Neural progenitor cell (in vitro differentiated cells): ENCODE measurements at regions not wholly inside any gene's neighbourhood (a gene's known extent, or its start where the extent isn't known, plus 50 kb on each side); places are given as distances from the start of the nearest gene placed in this dataset.

Experiments used
- DNase-seq: peaks from one replicate; pipeline ENCODE4 v3.0.0-alpha.2; 2016; ENCODE audit warnings: low spot score
- H2AFZ ChIP-seq: fragments of 200-600 bp; sonication (generic); replicated peaks from 2 replicates; pipeline ENCODE4 v1.6.1; 2016; ENCODE audit warnings: antibody characterized with exemption
- H3F3A ChIP-seq: fragments of 200-600 bp; sonication (generic); 2 replicates; pipeline ENCODE4 v1.6.1; 2016; ENCODE audit warnings: antibody characterized with exemption, low read depth
- H3K27ac ChIP-seq: fragments of 200-600 bp; sonication (generic); 2 replicates; pipeline ENCODE4 v1.5.1; 2016; ENCODE audit warnings: mild to moderate bottlenecking
- H3K27me3 ChIP-seq: fragments of 200-600 bp; sonication (generic); 2 replicates; pipeline ENCODE4 v1.6.1; 2016; ENCODE audit warnings: mild to moderate bottlenecking, moderate library complexity
- H3K36me3 ChIP-seq: fragments of 200-600 bp; sonication (generic); 2 replicates; pipeline ENCODE4 v1.5.1; 2016
- H3K4me1 ChIP-seq: fragments of 200-600 bp; sonication (generic); 2 replicates; pipeline ENCODE4 v1.6.1; 2016; ENCODE audit warnings: mixed run types
- H3K4me2 ChIP-seq: fragments of 200-600 bp; sonication (generic); 2 replicates; pipeline ENCODE4 v1.6.1; 2016
- H3K4me3 ChIP-seq: fragments of 200-600 bp; sonication (generic); 2 replicates; pipeline ENCODE4 v1.5.1; 2016
- H3K79me2 ChIP-seq: fragments of 200-600 bp; sonication (generic); 2 replicates; pipeline ENCODE4 v1.6.1; 2016; ENCODE audit warnings: low read depth
- H3K9ac ChIP-seq: fragments of 200-600 bp; sonication (generic); 2 replicates; pipeline ENCODE4 v1.6.1; 2016
- H3K9me3 ChIP-seq: fragments of 200-600 bp; sonication (generic); 2 replicates; pipeline ENCODE4 v1.5.1; 2016; ENCODE audit warnings: low read depth
- H4K20me1 ChIP-seq: fragments of 200-600 bp; sonication (generic); 2 replicates; pipeline ENCODE4 v1.6.1; 2016; ENCODE audit warnings: low read depth
- H3K27ac Mint-ChIP-seq: 3 replicates; pipeline ENCODE4 v1.8.0; 2021; ENCODE audit warnings: mixed read lengths
- H3K27me3 Mint-ChIP-seq: 2 replicates; pipeline ENCODE4 v1.8.0; 2022; ENCODE audit warnings: low read depth, mild to moderate bottlenecking, inconsistent platforms, moderate library complexity, mixed read lengths; ENCODE audit not compliant: insufficient read depth
- H3K36me3 Mint-ChIP-seq: 3 replicates; pipeline ENCODE4 v1.8.0; 2021; ENCODE audit warnings: mixed read lengths
- H3K4me1 Mint-ChIP-seq: 3 replicates; pipeline ENCODE4 v1.8.0; 2021; ENCODE audit warnings: mixed read lengths
- H3K4me3 Mint-ChIP-seq: 3 replicates; pipeline ENCODE4 v1.8.0; 2021; ENCODE audit warnings: mild to moderate bottlenecking, moderate library complexity, mixed read lengths
- H3K9me3 Mint-ChIP-seq: 3 replicates; pipeline ENCODE4 v1.8.0; 2020; ENCODE audit warnings: mixed read lengths
- EZH2 ChIP-seq: fragments of 200-600 bp; sonication (generic); IDR thresholded peaks from 2 replicates; pipeline ENCODE4 v1.6.1; 2017; ENCODE audit warnings: antibody characterized with exemption, mild to moderate bottlenecking, moderate library complexity
- EZH2phosphoT487 ChIP-seq: fragments of 200-600 bp; sonication (generic); IDR thresholded peaks from 2 replicates; pipeline ENCODE4 v1.6.1; 2017; ENCODE audit warnings: antibody characterized with exemption
- TF ChIP-seq, protein P1 (sequence below): fragments of 200-600 bp; sonication (generic); IDR thresholded peaks from 2 replicates; pipeline ENCODE4 v1.5.1; 2017; ENCODE audit warnings: antibody characterized with exemption, mild to moderate bottlenecking

DNA sequence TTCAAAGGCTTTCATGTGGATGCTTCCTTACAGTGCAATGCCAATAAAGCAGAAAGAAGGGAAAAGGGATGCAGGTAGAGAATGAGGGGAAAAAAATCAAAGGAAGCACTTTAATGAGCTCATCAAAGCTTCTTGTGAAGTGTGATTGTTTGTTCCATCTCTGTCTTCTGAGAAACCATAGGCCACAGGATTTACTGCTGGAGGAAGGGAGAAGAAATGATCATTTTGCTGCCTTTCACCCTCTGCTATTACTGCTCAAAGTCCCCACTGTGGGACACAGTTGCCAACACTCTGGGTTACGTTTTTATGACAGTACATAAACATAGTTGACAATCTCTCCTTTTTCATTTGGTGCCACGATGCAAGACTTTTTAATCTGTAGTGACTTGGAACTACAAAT is 558.0 kb upstream of the TECRL start:
- H3K4me2 ChIP-seq, result no peak overlapping the region
- H3K36me3 ChIP-seq, result no peaks in the 10 kb centered on the region
- no peaks in the 10 kb centered on the region for H3F3A ChIP-seq
- no peak overlapping the region for H3K9ac ChIP-seq
- H3K27me3 ChIP-seq, result no peaks in the 10 kb centered on the region
- Mint-ChIP-seq H3K4me1 (no peaks in the 10 kb centered on the region), H3K27me3 (peaks cover 3% of the 10 kb centered on the region), H3K9me3 (peaks cover 9% of the 10 kb centered on the region), H3K27ac (no peak overlapping the region), H3K36me3 (no peaks in the 10 kb centered on the region), H3K4me3 (no peak overlapping the region)
- no peaks in the 10 kb centered on the region for H3K79me2 ChIP-seq
- no peaks in the 10 kb centered on the region for H3K4me1 ChIP-seq
- H2AFZ ChIP-seq, result peak overlapping the region; percentile 42
- no peak for DNase-seq
- H3K9me3 ChIP-seq, result no peaks in the 10 kb centered on the region
- TF ChIP-seq EZH2phosphoT487 (no peak), EZH2 (no peak)
- TF ChIP-seq, protein P1, sequence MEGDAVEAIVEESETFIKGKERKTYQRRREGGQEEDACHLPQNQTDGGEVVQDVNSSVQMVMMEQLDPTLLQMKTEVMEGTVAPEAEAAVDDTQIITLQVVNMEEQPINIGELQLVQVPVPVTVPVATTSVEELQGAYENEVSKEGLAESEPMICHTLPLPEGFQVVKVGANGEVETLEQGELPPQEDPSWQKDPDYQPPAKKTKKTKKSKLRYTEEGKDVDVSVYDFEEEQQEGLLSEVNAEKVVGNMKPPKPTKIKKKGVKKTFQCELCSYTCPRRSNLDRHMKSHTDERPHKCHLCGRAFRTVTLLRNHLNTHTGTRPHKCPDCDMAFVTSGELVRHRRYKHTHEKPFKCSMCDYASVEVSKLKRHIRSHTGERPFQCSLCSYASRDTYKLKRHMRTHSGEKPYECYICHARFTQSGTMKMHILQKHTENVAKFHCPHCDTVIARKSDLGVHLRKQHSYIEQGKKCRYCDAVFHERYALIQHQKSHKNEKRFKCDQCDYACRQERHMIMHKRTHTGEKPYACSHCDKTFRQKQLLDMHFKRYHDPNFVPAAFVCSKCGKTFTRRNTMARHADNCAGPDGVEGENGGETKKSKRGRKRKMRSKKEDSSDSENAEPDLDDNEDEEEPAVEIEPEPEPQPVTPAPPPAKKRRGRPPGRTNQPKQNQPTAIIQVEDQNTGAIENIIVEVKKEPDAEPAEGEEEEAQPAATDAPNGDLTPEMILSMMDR, result no peak
- H4K20me1 ChIP-seq, result no peaks in the 10 kb centered on the region
- H3K4me3 ChIP-seq, result no peak overlapping the region
- no peak overlapping the region for H3K27ac ChIP-seq

DNA sequence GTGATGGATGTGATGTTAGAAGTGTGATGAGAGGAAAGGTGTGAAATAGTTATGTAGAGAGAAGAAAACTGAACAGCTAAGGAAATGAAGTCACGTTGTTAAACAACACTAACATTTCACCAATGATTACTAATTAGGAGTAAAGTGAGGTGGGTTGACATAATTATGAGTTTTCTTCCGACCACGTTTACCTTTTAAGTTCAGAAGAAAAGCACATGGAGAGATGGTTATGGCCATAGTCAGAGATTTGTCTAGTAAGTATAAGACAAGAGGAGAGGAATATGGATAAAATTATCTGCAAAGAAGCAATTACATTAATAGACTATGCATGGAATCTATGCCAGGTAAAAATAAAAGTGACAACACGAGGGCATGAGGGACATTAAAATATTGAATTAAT is 551.3 kb upstream of the TECRL start:
- DNase-seq, result no peak
- Mint-ChIP-seq H3K4me1 (no peaks in the 10 kb centered on the region), H3K4me3 (no peak overlapping the region), H3K36me3 (no peaks in the 10 kb centered on the region), H3K9me3 (no peaks in the 10 kb centered on the region), H3K27me3 (peaks cover 2% of the 10 kb centered on the region), H3K27ac (no peak overlapping the region)
- no peak overlapping the region for H2AFZ ChIP-seq
- H3K4me1 ChIP-seq, result no peaks in the 10 kb centered on the region
- no peaks in the 10 kb centered on the region for H3K36me3 ChIP-seq
- H3K9ac ChIP-seq, result no peak overlapping the region
- no peak overlapping the region for H3K27ac ChIP-seq
- peaks cover under 1% of the 10 kb centered on the region for H3K9me3 ChIP-seq
- H3K4me2 ChIP-seq, result no peak overlapping the region
- no peaks in the 10 kb centered on the region for H3K79me2 ChIP-seq
- no peaks in the 10 kb centered on the region for H3F3A ChIP-seq
- TF ChIP-seq, protein P1, result no peak
- no peak for TF ChIP-seq EZH2
- no peak for TF ChIP-seq EZH2phosphoT487
- H4K20me1 ChIP-seq, result no peaks in the 10 kb centered on the region
- H3K27me3 ChIP-seq, result no peaks in the 10 kb centered on the region
- no peak overlapping the region for H3K4me3 ChIP-seq

DNA sequence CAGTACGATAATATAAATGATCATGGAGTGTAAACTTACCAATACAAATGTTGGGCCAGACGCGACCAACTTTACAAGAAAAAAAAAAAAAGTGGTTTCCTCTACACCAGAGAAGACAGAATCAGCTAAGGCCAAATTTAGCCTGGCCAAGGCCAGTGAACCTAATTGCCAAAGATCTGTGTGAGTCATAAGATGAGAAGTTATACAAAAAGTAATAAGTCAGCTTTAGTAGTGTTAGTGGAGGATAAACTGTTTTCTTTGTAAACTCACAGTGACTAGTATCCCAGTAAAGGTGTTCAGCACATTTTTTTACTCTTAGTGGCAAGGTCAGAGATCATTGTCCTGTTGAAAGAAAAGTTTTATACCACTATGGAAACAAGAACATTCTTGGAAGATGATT is 531.4 kb upstream of the TECRL start:
- H3K9ac ChIP-seq, result no peak overlapping the region
- no peaks in the 10 kb centered on the region for H3K27me3 ChIP-seq
- H2AFZ ChIP-seq, result no peak overlapping the region
- Mint-ChIP-seq H3K27me3 (no peaks in the 10 kb centered on the region), H3K4me1 (no peaks in the 10 kb centered on the region), H3K36me3 (no peaks in the 10 kb centered on the region), H3K4me3 (no peak overlapping the region), H3K27ac (no peak overlapping the region), H3K9me3 (no peaks in the 10 kb centered on the region)
- H3K4me1 ChIP-seq, result no peaks in the 10 kb centered on the region
- no peak overlapping the region for H3K27ac ChIP-seq
- H3K9me3 ChIP-seq, result no peaks in the 10 kb centered on the region
- H4K20me1 ChIP-seq, result no peaks in the 10 kb centered on the region
- H3F3A ChIP-seq, result no peaks in the 10 kb centered on the region
- TF ChIP-seq, protein P1, result no peak
- TF ChIP-seq EZH2phosphoT487 (no peak), EZH2 (no peak)
- H3K36me3 ChIP-seq, result no peaks in the 10 kb centered on the region
- no peak for DNase-seq
- H3K4me3 ChIP-seq, result no peak overlapping the region
- no peak overlapping the region for H3K4me2 ChIP-seq
- H3K79me2 ChIP-seq, result no peaks in the 10 kb centered on the region
